Non-pigmented ciliary epithelial cell (primary cell): ENCODE measurements at regions not wholly inside any gene's neighbourhood (a gene's known extent, or its start where the extent isn't known, plus 50 kb on each side); places are given as distances from the start of the nearest gene placed in this dataset.

Experiments
- DNase-seq: peaks from one replicate; pipeline ENCODE4 v3.0.0-alpha.2; 2010; ENCODE audit warnings: low read depth

DNA sequence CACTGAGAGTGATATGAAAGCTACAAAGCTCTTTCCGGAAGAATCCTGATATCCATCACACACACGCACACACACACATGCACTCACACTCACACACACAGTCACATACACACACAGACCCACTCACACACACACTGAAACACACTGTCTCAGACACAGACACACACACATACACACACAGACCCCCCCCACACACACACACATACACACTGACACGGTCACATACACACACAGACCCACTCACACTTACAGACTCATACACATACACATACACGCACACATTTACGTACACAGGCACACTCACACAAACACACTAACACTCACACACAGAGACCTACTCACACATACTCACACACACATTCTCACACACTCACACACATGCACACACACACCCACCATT, 58.6 kb downstream of the LIG4 start:
- DNase-seq = no peak

DNA sequence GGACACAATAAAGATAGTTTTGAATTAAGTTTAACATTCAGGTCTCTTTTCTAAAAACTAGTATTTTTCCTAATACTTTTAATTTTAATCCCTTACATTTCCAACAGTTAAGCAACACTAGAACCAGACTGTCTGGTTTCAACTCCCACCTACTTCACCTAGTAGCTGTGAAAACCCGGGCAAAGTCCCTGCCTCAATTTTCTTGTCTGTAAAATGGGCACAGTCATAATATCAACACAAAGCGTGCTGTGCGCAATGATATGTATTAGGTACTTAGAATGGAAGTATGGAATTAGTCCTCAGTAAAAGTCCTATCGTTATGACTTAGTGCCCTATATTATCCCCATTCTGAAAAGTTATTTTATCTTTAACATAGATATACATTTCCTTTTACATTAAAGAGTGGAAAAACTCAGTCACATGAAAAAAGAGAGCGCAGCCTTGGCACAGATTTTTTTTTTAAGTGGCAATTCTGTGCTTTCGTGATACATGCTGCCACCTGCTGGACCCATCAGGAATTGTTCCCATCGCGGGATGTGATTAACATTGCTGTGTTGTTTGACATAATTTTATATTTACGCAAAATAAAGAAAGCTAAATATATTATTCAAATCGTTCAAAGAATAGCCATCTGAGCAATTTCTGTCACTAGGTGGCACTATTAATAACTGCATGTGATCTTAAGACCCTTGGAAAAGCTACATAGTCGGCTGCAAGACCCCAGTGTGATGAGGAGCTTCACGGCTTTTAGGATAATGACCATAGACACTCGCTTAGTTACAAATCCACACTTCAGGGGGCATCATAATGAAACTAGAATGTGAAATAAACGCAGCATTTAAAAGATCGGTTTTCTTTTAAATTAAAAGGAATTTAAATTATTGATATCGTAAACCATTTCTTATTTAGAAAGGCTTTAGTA, 59.9 kb downstream of the LIG4 start:
- DNase-seq = peak; percentile 15

DNA sequence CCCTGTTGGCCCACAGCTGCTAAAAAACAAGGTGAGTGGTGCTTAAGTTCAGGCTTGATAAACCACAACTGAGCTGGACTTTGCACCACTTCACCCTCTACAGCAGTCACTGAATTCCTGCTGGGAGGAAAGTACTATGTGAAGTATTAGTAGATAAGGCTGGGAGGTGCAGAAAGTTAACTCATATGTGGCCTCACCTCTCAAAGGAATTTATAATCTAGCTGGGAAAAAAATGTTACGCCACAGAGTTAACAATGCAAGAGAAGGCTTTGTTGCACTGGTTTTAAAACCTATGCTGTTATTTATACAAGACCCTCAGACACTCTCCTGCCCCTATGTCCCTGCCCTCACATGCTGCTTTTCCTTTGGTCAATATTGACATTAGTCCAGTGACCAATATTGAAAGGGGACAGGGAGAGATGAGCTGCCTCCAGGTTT, 60.9 kb downstream of the LIG4 start:
- peak; percentile 24 for DNase-seq

DNA sequence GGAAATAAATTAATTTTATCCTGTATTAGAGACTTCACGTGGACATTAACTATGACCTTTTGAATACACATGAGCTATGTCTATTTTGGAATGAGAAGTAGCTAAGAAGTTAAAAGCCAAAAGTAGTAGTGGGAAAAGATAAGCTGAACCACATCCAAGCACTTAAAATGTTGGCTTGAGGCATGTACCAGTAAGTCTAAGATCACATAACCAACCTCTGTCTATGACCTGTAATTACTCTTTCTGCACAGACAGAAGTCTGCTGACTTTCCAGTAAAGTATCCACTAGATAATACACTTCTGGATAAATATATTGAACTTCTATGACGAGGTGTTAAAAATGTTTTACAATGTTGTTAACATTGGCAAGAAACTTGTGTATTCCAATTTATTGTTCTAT, 68.7 kb downstream of the LIG4 start:
- no peak for DNase-seq

DNA sequence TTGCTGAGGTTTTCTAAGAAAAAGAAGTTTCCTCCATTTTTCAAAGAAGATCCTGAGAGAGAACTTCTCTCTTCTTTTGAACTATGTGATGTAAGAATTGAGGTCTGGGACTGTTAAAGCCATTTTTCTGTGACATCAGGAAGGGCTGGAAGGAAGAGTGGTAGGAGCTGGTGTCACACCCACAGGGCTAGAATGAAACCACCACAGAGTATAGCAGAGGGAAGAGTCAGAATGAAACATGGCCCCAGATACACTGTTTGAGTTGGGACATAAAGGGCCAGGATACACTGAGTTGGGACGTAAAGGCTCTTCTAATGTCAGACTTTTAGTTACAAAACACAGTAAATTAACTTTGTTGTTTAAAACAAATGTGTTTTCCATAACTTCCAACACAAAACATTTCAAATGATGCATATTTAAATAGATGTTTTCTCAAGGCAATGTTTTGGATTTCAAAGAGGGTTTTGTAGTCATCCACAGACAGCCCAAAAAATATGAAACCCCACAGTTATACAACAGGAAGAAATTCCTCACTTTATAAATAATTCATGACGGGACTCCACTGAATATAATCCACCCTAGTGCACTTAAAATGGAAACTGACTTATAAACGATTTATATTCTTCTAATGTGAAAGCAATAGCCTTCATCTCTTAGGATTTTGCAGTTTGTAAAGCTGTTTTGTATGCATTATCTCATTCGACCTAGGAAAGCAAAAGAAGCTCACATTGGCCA, 72.5 kb downstream of the LIG4 start:
- no peak for DNase-seq

DNA sequence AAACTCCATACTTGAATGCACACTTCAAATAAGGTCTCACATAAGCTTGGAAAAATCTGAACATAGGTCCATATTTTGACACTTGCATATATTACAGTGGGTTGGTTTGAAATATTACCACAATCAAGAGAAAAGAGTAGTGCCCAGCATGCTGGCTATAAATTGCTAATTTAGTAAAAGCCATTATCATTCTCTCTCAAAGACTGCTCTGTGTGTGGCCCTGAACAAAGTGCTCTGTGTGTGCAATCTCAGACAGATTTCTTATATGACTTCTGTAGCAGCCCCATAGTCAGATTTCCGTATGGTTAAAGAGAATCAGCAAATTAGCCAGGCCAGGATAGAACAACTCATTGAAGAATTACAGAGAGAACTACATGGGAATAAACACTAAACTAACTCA, 78.2 kb downstream of the LIG4 start:
- no peak for DNase-seq

DNA sequence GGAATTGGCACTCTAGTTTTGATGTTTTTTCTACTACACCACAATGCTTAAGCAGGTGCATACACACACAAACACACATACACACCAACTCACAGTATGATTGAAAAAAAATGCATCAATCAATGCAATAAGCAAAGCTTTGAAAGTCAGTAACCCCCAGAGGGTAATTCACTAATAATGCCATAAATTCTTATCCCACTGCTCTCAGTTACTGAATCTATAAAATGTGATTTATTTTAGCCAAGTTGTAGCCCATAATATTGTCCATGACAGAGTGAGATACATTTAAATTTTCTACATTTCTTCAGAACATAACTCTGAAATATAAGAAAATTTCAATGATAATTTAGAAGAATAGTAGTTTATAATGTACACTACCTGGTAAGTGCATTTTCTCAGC, 87.9 kb downstream of the LIG4 start:
- DNase-seq = no peak

DNA sequence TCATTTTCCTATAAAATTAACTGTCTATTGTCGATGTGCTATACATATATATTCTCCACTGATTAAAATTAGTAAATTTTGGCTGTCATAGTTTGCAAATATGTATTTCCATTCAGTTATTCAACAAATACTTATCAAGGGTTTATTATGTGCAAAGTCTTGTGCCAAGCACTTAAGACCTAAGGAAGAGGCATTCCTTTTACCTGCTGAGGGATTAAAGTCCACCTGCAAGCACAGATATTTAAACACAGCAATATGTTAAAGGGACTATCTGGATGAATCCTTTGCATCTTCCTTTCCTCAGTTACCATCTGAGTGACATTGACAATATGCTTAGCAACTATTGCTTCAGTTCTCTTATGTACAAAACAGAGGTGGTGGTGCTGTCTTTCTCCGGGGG, 89.3 kb downstream of the LIG4 start:
- DNase-seq = no peak

DNA sequence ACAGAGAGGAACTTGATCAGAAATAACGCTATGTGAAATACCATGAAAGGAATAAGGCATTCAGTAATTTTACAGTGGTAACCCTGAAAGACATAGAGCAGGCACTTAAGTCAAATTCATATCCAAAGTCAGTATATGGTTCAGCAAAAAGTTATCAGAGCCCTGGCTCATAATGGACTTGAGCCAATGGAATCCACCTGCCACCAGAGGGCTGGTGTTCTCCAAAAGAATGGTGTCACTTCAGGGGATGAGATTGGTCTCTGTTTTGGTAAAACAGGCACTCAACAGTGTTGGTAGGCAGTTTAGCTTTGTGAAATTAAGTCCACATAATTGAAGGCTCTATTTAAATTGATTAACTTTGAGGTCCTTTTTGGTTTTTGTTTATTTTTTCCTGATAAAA, 93.9 kb downstream of the LIG4 start:
- DNase-seq = no peak

DNA sequence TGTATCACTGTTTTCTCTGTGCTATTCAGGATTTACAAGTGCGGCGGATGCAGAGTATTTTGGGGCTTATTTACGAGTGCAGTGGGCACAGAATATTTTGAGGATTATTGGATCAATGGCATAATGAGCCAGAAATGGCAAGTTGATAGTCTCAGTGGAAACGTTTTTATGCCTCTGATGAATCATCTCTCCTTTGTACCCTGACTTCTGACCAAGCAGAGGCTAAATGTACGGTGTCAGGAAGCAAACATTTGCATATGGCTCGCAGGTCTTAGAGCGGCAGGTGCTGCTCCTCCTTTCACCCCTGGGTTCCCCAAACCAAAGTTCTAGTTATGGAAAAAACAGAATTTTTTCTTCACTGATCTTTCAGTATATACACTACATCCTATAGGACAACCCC, 94.5 kb downstream of the LIG4 start:
- no peak for DNase-seq

DNA sequence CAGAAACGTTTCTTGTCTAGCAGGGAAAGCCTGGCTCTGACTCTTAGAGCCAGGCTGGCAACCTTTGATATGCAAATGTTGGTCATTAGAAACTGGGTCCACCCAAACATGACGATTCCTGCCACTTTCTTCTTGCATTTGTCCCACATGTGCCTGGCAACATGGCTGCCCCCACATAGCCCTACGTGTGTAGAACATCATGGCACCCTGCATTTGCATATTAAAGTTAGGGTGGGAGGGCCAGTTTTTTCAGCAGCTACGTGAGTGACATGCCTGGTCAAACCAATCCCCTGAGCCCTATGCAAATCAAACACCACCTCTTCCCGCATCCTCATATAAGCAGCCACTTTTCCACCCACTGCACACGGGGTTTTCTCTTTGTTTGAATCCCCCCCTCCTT, 95.0 kb downstream of the LIG4 start:
- DNase-seq = no peak

DNA sequence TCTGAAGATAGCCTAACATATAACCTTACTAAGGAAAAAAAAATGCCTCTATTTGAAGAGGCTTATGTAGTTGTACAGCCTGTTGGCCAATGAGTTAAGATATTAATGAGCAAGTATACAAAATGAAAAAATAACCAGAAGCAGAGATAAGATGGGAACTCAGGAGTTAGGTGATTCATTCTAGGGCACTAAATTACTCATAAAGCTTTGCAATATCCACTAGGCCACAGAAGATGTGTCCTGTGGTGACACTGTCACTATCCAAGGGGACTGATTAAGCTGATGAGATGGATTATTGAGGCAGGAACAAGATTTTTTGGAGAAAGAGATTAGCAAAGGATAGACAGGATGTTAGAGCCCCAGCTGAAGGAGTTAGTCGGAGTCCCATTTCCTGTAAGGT, 99.6 kb downstream of the LIG4 start:
- no peak for DNase-seq

DNA sequence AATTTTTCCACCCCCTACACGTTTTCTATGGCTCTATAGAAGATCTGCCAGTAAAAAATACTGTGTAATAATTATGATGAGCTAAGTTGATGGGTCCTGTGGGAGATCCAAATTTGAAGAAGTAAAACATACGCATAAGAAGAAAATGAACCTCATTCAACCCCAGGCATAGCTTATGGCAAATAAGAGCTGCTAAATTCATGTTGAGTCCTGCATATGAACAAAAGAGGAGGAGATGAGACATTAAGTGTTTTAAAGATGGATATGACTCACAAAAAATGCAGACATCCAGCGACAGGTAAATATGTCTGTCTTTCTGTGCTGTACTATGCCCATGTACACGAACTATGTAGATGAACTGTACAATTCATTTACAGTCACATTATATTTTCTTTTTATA, 101.9 kb downstream of the LIG4 start:
- no peak for DNase-seq

DNA sequence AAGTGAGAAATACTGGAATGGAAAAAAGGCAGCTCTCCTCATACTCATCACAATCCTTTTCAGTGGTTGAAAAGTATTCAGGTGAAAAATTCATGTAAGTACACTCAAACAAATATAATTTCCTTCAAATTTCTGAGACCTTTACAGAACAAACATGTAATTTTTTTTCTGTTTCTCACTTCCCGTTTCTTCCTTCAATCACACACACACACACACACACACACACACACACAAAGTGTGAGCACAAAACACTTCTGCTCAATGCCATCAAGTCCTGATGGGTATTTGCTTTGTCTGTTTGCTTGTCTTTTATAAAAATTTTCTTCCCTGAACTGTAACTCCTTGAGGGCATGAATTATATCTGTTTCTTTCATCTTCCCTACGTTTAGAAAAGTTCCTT, 110.6 kb downstream of the LIG4 start:
- no peak for DNase-seq

DNA sequence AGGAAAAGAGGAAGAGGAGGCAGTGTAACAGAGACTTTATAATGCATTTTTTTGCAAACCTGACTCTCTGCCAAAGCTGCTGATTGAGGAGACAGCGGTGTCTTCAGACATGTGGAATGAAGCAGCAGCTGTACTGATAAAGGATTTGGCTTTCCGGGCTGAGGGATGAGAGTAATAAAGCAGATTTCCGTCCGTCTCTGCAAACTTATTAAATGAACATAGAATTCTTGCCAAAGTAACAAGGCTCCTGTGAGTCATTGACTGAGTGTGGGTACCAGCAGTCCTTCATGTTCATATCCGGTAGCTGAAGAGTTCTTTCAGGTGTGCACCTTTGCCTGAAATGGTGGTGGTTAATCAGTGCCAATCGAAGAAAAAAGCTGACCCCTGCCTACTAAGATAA, 112.6 kb downstream of the LIG4 start:
- no peak for DNase-seq

DNA sequence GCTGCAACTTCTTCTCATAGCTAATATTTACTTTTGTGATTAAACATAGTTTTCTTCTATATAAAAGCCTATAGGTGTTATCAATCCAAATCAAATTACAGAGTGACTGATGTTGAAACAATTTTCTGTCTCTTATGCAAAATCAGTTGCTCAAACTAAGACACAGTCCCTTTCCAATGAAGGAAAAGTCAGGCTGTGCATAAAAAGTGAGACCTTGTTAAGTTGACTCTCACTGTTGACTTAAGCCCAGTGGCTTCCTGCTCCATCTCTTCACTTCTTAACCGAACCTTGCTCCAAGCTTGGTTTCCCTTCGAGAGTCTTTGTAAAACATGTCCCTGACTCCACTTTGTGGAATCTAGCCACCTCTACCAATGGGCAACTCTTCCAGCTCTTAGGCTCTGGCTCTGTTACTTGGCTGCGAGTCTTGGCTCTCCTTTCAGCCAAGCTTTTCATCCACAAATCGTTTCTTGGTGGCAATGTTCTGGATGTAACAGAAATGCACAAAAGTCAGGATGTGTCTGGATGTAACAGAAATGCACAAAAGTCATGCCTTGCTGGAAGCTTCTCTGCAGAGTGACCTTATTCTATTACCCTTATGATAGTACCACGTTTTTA, 118.9 kb downstream of the LIG4 start:
- no peak for DNase-seq

DNA sequence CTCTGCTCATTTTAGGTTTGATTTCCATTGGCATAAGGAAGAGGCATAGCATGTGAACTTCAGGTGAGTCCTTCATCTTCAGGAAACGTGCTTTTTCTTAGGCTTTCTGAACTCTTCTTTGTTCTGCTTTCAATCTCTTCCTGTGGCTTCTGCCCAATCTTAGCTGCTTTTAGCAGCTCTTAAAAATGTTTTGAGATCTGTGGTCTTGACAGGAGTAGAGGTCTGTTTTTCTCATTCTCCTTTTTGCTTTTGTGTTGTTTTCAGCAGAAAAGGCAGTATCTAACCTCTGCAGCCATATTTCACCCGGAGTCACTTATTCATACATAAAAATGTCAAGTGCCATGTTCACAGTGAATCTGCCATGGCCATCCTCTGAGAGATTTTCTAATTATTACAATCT, 120.3 kb downstream of the LIG4 start:
- DNase-seq = no peak

DNA sequence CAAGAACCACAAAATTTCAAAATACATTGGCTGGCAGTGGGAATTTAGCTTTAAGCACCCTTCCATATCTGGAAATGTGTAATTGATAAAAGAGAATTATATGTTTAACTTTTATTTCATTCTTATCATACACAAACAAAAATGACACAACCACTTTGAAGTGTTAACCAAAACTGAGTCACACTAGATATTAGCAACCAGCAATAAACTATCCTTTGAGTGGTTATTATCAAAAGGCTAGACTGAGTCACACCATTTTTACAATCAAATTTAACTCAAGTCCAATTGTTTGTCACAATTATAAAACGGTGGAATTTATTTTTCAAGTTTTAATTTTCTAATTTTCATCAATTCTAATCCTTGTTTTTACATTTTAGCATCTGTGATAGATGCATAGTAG, 121.7 kb downstream of the LIG4 start:
- DNase-seq = no peak

DNA sequence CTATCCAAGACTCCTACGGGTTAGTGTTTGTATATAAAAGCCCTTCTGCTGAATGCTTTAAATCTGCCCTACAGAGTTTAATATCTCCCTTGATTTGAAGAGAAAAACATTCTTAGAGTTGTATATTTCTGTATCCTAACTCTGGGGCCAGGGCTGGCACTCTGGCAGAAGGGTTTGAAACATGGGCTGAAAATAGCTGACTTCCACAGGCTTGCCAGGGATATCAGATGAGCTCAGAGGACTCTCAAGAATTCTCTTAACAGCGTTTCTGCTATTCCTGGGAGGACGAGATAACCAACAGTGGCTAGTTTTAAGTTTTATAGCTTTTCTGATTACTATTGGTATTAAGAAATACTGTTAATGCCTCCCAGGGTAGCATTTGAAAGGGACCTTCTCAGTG, 127.5 kb downstream of the LIG4 start:
- no peak for DNase-seq

DNA sequence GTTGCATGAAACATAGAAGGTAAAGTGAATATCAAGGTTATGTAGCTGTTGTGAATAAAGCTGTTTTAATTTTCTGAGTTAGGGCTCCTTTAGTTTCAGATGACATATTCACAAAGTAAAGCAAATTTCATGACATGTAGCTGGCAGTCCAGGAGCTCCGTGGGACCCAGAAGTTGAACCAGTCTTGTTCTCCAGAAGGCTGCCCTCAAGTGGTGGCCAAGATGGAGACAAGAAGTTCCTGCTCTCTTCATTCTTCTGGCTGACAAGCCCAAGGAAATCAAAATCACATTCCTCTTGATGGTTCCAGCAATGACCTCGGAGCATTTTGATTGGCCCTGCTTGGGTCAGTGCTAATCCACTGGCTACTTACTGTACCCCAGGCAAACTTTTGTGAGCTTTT, 128.7 kb downstream of the LIG4 start:
- no peak for DNase-seq

DNA sequence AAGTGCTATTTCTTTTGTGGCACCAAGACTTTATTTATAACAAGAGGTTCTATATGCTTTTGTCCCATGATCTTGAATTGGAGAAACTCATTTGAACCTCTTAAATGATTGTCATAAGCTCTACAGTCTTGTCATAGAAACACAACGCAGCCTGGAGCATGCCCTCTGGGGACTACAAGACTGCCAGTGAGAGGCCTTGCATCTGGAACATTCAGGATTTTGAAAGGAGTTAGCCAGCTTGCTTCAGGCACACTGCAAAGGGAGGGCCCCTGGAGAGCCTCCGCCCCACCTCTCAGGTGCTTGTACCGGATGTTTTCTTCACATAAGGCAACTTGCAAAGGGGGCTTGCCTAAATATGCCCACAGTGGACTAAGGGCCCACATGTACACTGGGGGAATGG, 130.5 kb downstream of the LIG4 start:
- DNase-seq = no peak

DNA sequence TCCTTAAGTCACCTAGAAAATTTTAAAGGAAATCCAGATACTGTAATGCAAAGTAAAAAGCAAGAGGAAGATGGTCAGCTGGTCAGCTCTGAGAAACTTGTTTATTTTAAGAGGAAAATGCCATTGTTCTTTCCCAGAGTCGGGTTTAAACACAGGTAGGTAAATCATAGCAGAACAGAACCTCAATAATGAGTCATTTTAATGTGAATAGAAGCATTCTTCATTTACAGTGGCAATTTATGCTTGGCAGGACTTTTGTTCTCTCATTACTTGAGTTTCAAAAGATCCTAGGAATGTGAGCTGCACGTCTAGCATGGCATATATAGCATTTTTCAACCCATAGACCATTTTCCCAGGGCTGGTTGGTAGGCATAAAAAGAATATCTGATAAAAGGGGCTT, 132.3 kb downstream of the LIG4 start:
- DNase-seq = peak; percentile 27

DNA sequence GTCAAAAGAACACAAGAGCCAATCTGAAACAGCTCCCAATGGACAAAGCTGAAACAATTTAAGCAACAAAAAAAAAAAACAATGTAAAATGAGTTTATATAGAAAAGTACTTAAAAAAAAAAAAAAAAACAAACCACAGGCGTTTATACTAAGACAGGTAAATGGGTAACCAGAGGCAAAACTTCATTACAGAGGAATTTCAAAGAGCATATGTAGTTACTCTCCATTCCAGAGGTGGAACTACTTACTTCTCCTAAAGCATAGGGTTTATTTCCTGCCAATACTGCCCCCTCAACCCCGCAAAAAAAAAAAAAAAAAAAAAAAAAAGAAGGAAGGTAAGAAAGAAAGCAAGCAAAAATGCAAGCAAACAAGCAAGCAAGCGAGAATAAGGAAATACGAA, 132.9 kb downstream of the LIG4 start:
- no peak for DNase-seq
